ENCODE measurements at regions not wholly inside any gene's neighbourhood (a gene's known extent, or its start where the extent isn't known, plus 50 kb on each side); places are given as distances from the start of the nearest gene placed in this dataset.
"Not testable (repeated sequence)": the region's sequence is repeated elsewhere in the genome, so short reads cannot be mapped to it uniquely, and the experiment has no call there.

DNA sequence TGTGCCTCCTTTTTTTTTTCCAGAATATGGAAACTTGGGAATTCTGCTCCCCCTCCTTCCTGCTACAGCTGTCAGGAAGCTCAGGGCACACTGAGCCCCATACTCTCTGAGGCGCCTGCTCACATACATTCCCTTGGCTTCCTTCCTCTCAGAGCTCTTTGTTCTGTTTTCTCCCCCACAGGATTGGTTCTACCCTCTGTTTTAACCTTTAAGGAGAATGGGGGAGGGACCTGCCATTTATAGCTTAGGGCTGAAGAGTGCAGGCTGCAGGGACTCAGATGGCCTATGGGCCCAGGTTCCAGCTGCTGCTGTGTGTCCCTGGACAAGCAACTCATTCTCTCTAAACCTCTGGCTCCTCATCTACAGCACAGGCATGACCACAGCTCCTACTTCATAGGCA, 70.7 kb upstream of the HUWE1 start:
- TF ChIP-seq CTCF, EZH2, EZH2phosphoT487 (IDR thresholded peaks at IDR 0.05): not testable (repeated sequence)

Data from neural progenitor cell (in vitro differentiated cells).